ENCODE measurements at regions not wholly inside any gene's neighbourhood (a gene's known extent, or its start where the extent isn't known, plus 50 kb on each side); places are given as distances from the start of the nearest gene placed in this dataset.

GRCh38 chr5:155308289-155308688 is 294.7 kb downstream of the KIF4B start:
- no peak for FAIRE-seq
- Histone ChIP-seq H2AFZ (ENCODE audit: low read depth, low read length) (no peak overlapping the region), H3K9me3 (replicated peaks; ENCODE audit: control insufficient read depth, insufficient read depth, low read length) (no peaks in the 10 kb centered on the region), H3K9ac (replicated peaks; ENCODE audit: extremely low read depth, insufficient read depth, low read length) (no peak overlapping the region), H3K27me3 (ENCODE audit: control insufficient read depth in 2 of 2, insufficient read depth in 2 of 2, low read length in 2 of 2) (no peaks in the 10 kb centered on the region), H3K4me3 (replicated peaks in 1 of 3; ENCODE audit: insufficient read depth in 1 of 3, low read depth in 1 of 3, low read length in 3 of 3) (no peak overlapping the region), H4K20me1 (replicated peaks; ENCODE audit: control insufficient read depth, extremely low read depth, insufficient read depth, low read length) (no peaks in the 10 kb centered on the region), H3K4me1 (ENCODE audit: control insufficient read depth, extremely low read depth, insufficient read depth, low read length) (no peaks in the 10 kb centered on the region), H3K27ac (ENCODE audit: insufficient read depth, low read depth, low read length) (no peak overlapping the region), H3K9me1 (replicated peaks; ENCODE audit: control insufficient read depth, extremely low read depth, insufficient read depth, low read length) (no peaks in the 10 kb centered on the region), H3K4me2 (ENCODE audit: insufficient read depth, low read length) (no peak overlapping the region), H3K79me2 (ENCODE audit: control insufficient read depth, insufficient read depth, low read length) (no peaks in the 10 kb centered on the region), H3K36me3 (ENCODE audit: control insufficient read depth in 2 of 2, extremely low read depth in 1 of 2, insufficient read depth in 2 of 2, low read length in 2 of 2) (no peaks in the 10 kb centered on the region)
- intact Hi-C loops (cut with micrococcal nuclease) = no loop called here
- BruUV-seq (replicated peaks) = no TSS peak
- ChIA-PET CTCF (no interaction called here), POLR2A (no interaction called here)
- dilution Hi-C loops (cut with MboI; ENCODE audit: extremely low pct_ligation_motif_present, low sequenced_read_pairs) = no loop called here
- DNase-seq (ENCODE audit: low read depth, low spot score) = no peak
- TF ChIP-seq FOS (IDR thresholded peaks at IDR 0.05; ENCODE audit: borderline replicate concordance, insufficient read depth, low read length) (no peak), EZH2 (IDR thresholded peaks at IDR 0.05; ENCODE audit: borderline replicate concordance, low read depth, low read length, severe bottlenecking) (no peak), MAX (IDR thresholded peaks at IDR 0.05; ENCODE audit: insufficient read depth, insufficient read length) (no peak), POLR2A (IDR thresholded peaks at IDR 0.05; ENCODE audit: low read depth, low read length) (no peak), MYC (IDR thresholded peaks at IDR 0.05; ENCODE audit: low read depth, low read length) (no peak), JUN (IDR thresholded peaks at IDR 0.05; ENCODE audit: borderline replicate concordance, insufficient read depth, insufficient read length, low read depth) (no peak), GATA2 (IDR thresholded peaks at IDR 0.05; ENCODE audit: insufficient read depth, insufficient read length, low read depth, low read length) (no peak), POLR2AphosphoS5 (IDR thresholded peaks at IDR 0.05; ENCODE audit: insufficient read depth, low read depth, low read length) (no peak), CTCF (IDR thresholded peaks at IDR 0.05; ENCODE audit: extremely low read depth in 1 of 2, insufficient read depth in 1 of 2, low read depth in 1 of 2, low read length in 2 of 2) (no peak)

All from endothelial cell of umbilical vein (primary cell).